HG02970 (cell line): ENCODE measurements at regions not wholly inside any gene's neighbourhood (a gene's known extent, or its start where the extent isn't known, plus 50 kb on each side); places are given as distances from the start of the nearest gene placed in this dataset.
"Not testable (repeated sequence)": the region's sequence is repeated elsewhere in the genome, so short reads cannot be mapped to it uniquely, and the experiment has no call there.

ENCODE experiments used
- ATAC-seq: cut with Tn5 transposase; IDR thresholded peaks from one replicate; pipeline ENCODE4 v1.9.1; 2021; ENCODE audit warnings: mild to moderate bottlenecking, moderate library complexity, moderate number of reproducible peaks; ENCODE audit not compliant: unreplicated experiment, low FRiP score

DNA sequence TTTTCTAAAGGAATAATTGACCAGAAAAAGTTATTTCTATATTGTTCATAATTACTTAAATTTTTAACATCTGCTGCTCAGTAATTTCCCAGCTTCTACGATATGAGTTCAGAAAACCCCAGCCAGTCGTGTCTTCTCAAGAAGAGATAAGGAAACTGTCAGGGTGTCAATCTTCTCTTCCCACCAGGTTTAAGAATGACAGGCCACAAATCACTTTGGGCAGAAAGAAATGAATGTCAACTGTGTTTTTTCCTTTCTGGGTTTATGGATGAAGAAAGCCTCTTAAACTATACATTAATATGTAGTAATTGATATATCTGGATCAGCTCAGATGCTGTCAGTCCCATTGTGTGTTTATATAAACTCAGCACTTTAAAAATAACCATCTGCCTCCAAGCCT lies 453.2 kb upstream of the NUDT12 start:
- no peak for ATAC-seq

DNA sequence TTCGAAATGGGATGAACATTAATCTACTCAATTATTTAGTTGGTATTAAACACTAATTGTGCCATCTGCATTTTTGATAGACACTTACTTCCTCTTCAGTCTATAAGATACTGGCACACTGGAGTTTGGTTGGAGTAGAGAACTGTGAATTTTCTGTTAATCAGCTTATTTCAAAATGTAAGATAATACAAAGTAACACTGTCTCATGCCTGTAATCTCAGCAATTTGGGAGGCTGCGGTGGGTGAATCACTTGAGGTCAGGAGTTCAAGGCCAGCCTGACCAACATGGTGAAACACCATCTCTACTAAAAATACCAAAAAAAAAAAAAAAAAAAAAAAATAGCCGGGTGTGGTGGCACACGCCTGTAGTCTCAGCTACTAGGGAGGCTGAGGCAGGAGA lies 440.2 kb upstream of the NUDT12 start:
- not testable (repeated sequence) for ATAC-seq

DNA sequence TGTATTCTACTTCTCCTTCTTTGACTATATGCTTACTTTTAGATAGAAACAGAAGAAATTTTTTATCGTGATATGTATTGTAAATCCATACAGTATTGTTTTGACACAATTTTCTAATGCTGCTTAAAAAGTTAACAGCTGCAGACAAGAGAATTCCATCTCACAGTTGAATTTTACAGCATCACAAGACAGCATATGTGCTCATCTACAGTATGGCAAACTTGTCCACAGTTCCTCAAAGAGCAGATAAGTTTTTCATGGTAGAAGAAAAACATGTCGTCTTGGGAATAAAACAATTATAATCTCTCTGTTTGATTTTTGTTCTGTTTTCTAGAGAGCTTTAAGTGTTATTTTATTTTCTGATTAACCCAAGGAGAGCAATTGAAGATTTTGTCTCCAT lies 438.5 kb upstream of the NUDT12 start:
- ATAC-seq, result no peak

DNA sequence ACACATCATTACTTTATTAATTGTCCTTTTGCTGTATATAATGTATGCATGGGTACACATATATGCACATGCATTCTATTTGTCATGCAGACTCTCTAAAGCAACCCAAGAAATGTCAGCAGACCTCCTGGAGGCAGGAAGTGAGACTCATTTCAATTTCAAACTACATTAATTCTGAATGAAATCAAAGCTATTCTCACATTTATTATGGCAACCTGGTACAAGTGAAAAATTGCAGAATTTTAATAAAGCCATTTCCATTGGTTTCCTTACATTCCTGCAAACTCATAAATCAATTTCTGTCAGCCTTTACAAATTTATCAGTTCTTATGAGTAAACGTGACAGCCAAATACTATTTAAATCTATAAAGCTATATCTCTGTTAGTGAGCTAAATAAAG lies 430.4 kb upstream of the NUDT12 start:
- ATAC-seq, result no peak

DNA sequence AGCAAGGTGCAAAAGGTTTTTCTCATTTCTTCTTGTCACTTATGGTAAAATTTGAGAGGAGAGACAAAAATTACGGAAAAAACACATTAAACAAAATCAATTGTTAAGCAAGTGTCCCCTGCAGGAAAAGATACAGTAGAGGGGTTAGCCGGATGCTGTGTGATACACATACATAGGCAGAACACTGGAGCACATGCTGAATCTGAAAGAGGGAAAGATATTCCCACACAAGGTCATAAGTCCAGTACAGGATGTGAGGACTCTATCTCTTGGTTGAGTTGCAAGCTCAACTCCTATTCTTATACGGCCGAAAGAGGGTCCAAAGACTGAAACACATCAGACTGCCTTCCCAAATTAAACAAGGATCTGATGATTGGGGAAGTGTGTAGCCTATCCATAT lies 427.5 kb upstream of the NUDT12 start:
- no peak for ATAC-seq

DNA sequence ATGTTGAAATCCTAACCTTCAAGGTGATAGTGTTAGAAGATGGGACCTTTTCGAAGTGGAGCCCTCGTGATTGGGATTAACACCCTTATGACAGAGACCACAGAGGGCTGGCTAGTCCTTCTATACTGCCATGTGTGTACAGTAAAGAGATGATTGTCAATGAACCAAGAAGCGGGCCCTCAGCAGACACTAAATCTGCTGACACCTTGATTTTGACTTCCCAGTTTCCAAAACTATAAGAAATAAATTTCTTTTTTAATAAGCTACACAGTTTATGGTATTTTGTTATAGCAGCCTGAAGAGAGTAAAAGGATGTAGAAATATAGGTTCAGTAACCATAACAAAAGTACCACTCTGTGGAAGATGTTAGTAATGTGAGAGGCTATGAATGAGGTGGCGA lies 419.0 kb upstream of the NUDT12 start:
- no peak for ATAC-seq

DNA sequence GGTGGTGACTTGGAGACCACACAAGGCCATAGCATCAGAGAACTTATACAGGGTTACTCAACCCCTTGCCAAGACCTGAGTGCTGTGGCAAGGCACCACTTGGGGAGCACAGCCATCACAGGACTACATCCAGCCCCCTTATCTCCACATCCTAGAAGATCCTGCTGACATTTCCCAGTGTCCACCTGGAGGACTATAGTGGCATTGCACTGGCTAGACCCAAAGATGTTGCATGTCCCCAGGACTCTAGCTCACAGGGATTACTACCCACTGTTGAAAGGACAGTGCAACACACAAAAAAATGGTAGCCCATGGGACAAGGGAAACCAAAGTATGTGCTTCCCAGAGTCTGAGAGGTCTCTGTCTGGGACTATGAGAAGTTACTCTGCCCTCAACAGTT lies 411.1 kb upstream of the NUDT12 start:
- ATAC-seq, result no peak

DNA sequence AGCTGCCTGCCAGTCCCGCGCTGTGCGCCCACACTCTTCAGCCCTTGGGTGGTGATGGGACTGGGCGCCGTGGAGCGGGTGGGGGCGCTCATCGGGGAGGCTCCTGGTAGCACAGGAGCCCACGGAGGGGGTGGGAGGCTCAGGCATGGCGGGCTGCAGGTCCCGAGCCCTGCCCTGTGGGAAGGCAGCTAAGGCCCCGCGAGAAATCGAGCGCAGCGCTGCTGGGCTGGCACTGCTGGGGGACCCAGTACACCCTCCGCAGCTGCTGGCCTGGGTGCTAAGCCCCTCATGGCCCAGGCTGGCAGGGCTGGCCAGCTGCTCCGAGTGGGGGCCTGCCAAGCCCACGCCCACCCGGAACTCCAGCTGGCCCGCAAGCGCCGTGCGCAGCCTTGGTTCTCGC lies 403.7 kb upstream of the NUDT12 start:
- ATAC-seq, result not testable (repeated sequence)

DNA sequence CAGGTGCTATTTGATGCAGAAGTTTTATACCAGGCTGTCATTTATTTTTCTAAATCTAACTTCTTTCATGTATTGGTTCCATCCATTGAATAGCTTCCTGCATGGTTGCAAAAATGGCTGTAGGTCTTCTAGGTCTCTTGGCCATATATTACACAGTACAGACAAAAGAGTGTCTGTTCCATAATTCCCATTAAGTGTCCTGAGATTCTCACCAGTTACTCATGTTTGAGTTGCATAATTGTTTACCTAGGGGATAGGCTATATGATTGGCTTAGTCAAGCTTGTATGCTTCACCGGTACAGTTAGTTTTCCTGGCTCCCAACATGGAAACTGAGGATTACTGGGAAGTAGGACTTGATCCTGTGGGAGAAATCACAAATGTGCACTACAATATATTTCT lies 399.4 kb upstream of the NUDT12 start:
- no peak for ATAC-seq

DNA sequence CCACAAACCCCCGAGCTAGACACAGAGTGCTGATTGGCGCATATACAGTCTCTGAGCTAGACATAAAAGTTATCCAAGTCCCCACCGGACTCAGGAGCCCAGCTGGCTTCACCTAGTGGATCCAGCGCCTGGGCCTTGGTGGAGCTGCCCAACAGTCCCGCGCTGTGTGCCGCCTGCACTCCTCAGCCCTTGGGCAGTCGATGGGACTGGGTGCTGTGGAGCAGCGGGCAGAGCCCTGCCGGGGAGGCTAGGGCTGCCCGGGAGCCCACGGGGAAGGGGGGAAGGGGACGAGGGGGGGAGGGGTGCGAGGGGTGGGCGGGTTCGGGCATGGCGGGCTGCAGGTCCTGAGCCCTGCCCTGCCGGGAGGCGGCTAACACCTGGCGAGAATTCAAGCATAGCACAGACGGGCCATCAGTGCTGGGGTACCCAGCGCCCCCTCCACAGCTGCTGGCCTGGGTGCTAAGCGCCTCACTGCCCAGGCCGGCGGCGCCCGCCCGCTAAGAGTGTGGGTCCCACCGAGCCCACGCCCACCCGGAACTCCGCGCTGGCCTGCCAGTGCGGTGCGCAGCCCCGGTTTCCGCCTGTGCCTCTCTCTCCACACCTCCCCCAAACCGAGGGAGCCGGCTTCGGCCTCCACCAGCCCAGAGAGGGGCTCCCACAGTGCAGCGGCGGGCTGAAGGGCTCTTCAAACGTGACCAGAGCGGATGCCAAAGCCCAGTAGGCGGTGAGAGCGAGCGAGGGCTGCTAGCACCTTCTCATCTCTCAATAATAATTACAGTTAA lies 391.2 kb upstream of the NUDT12 start:
- no peak for ATAC-seq

DNA sequence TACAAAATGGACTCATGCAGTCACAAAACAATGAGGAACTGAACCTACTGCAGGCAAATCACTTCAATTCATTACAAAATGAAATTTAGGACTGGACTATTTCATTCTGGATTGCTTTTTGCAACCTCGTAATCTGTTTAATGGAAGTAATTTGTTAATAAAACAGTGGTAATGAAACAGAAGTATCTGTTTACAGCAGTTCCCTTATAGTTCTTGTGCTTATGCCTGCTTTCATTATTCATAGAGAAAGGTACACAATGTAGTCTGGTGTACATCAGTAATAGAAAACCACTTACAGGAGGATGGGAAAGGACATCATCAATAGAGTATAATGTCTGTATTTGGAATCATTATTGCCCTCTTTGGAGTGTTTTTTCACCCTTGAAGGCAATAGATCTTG lies 389.2 kb upstream of the NUDT12 start:
- no peak for ATAC-seq

DNA sequence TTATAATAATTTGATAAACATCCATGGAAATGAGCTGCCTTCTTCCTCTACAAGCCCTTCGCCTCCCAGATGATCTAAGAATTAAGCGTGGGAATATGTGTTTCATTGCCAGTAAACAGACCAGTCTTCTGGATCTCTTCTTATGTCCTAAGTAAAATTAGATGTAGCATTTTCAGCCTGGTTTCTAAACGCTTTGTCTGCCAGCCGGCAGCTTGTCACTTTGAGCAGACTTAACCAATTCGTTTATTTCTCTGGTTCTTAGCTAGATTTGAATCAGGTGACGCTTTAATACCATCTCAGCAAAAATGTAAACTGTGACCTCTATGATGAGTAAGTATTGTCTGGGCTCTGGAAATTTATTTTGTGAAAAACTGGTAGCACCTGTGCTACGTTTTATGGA lies 380.6 kb upstream of the NUDT12 start:
- ATAC-seq, result no peak

DNA sequence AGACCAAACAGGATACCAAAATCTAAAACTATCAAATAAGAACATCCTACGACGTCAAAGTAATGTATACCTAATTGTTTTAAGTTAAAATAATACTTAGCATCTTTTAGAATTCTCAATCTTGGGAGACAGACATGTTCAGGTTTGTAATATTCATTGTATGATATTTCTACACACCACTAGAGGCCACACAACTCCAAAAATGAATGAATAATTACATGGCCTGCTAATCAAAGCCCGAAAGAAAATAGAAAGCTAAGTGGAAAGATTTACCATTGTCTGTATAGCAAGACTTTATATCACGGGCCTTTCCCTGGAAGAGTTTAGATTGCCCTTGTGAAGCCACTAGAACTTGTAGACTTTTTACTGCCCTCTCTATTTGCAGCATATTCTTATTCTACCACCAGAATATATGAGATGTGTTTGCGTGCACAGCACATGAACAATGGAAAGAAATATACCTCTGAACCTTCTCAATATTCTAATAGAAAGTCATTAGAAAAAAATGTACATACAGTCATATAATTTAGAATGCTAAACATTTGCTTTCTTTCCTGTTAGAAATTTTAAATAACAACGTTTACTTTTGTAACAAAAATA lies 380.1 kb upstream of the NUDT12 start:
- ATAC-seq, result no peak

DNA sequence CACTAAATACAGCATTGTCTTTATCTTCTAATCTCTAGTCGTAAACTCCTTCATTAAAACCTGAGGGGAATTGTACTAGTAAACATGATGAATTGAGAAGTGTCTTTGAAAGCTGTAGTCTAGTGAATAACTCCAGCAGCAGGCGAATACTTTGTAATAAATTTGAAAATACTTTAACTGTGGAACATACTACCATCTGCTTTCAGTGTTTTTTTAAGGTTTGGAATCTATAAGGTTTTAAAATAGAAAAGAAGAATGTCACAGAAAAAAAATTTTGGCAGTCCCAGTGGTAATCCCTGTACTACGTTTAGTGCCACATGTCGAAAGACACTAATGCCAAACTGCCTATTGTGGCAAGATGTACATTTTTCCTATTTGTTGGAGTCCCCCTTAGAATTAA lies 379.0 kb upstream of the NUDT12 start:
- no peak for ATAC-seq

DNA sequence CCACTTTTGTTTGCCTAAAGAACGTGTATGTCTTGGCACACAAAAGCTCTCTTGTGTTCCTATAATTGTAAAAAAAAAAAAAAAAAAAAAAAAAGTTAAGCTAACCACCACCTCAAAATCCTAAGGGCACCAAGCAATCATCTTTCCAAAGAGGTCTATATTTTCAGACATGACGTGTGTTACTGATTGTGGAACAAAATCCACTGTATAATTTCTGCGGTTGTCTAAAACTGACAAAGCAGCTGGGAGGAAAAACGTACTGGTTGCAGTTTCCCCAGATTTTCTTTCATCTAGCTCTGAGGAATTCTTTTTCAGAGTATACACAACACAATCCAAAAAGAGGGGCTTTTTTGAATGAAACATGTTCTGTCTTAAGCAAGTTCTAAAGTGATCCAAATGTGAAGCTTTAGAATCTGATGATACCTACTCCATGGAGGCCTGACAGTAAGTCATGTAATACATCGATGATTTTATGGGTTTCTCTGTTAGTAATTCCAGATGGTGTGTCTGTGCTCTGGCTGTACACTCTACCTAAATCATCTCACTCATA lies 375.6 kb upstream of the NUDT12 start:
- no peak for ATAC-seq

DNA sequence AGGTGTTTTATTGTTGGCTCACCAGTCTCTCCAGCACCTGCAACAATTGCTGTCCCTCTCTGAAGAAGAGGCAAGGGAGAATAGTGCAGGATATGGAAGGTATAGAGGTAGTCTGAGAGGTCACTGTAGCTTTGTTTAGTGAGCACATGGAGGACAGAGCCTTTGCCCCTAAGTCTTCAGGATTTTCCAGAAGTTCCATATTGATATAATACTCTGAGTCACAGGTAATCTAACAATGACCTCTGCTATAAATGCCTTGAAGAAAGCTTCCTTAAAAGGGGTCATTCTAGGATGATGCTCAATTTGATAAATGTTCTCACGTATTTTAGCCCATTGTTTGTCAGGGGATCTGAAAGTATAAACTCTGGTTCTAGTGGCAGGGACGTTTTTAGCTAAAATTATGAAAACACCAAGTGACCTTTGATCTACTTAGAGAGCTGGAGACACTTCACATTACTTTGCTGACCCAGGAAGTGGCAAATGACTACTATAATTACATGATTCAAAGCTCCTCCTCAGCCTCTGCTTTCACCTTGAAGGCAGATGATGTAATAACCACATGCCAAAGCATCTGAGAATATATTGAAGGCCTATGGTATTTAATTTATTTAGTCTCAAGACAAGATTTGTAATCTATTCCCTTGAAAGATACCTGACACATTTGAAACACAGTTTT lies 366.9 kb upstream of the NUDT12 start:
- ATAC-seq, result no peak

DNA sequence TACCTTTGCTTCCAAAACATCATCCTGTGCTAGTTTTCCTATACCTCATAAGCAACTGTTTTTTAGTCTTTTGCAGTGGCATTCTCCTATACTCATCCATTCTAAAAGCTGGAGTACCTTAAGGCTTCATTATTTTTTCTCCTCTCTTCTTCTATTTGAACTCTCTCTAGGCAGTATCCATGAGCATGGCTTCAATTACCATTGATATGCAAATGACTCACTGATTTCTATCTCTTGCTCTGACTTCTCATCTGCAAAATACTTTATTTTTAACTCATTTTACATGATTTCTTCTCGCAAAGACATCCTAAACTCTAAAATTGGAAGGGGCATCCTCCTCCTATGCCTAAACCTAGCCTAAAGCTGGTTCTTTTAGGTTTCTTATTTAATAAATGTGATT lies 365.1 kb upstream of the NUDT12 start:
- no peak for ATAC-seq

DNA sequence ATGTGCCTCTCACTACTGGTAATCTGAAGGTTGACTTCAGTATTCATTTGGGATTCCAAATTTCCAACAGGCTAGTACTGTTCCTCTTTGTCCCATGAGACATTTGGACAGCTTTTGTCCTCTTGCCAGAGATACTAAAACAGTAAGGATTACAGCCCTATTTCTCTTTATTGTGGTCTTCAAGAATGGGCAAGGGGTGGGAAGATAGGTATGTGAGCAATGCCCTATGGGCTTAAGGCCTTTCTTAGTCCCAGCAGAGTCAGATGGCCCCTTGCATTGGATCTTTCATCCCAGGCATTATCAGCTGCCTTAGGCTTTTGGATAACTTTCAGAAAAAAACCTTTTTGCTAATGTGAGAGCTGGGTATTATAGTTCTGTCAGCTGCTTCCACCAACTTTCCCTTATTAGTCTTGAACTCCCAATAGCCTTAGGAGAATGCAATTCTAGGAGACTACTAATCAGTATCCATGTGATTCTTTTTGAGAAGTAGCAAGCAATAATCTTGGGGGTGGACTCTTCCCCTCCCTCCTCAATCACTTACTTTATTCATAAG lies 361.1 kb upstream of the NUDT12 start:
- no peak for ATAC-seq

DNA sequence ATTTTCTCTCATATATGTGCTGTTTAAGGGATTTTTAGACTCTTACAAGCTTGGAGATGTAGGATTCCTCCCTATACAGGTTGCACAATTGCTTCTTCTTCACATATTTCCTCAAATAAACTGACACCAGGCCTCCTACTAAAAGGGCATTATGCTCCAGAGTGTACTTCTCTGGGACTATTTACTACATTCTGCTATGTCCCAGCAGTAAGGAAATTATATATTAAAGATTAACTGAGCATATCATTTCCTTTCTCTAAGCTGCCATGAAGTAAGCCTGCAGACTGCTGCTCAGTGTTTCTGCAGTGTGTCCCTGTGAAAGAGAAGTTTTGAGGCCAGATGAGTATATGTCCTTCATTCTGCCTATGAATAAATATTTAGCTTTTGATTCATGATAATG lies 356.9 kb upstream of the NUDT12 start:
- no peak for ATAC-seq

DNA sequence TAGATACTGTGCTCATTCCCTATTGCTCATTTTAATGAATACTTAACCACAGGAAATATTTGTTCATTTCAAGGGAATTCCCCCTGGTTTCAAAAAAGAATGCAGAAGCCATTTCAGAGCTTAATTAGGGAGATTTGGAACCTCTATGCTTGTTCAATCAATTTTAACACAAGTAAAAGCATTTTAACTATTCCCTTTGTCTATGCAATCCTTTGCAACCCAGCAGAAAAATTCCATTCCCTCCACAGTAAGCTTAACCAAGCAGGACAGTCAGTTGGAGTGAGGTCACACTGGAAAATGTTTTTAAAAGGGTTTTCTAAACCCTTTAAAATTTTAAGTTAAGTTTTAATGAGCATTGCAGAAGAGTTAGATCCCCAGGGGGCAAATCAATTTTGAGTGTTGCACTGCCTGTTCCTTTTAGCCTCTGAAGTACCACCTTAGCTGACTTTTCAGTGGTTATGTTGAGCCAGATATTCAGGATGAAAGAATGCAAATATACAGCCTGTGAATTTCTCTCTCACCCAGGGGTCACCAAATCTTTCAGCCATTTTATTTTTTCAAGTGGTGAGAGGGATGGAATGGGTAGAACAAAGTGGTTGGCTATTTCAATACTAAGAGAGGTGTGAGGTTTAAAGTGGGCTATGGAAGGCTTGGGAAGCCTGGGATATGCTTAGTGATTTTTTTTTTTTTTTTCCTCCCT lies 356.2 kb upstream of the NUDT12 start:
- ATAC-seq, result no peak

DNA sequence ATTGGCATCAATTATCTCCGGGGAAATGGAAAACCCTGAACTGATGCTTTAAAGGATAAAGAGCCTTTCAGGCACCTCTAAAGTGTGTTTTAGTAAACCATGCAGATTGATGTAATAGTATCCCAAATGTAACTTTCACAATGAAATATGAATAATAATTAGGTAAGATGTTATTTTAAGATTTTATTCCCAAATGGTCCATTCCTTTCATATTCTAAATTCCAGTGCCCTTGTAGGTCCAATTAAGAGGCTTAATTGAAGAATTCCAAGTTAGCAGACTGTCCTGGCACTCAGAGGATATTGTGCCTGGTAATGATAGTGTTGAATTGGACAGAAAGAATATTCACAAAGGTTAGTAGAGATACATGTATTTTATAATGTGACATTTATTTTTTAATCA lies 352.5 kb upstream of the NUDT12 start:
- no peak for ATAC-seq
